Natural killer cell (primary cell): ENCODE measurements at regions not wholly inside any gene's neighbourhood (a gene's known extent, or its start where the extent isn't known, plus 50 kb on each side); places are given as distances from the start of the nearest gene placed in this dataset.

Source experiments
- ATAC-seq, 3 donors: fragments of 150-1000 bp in 2 of 3; fragments of 200-7000 bp in 1 of 3; cut with Tn5 transposase; 1 replicate in 1 of 3; 2 replicates in 2 of 3; pipeline ENCODE4 v1.10.0; 2021; ENCODE audit warnings: mild to moderate bottlenecking in 2 of 3, moderate library complexity in 2 of 3
- DNase-seq, 2 donors: peaks; one replicate each; pipeline versions ENCODE4 v3.0.0 to v3.0.0-alpha.2; 2013 to 2021; ENCODE audit warnings: mixed read lengths in 1 of 2
- H3K27ac ChIP-seq: one replicate; pipeline ENCODE4 v1.5.1; 2013; ENCODE audit warnings: mild to moderate bottlenecking, low read length
- H3K27me3 ChIP-seq: one replicate; pipeline ENCODE4 v1.6.1; 2013; ENCODE audit warnings: low read length; ENCODE audit not compliant: control insufficient read depth, insufficient read depth
- H3K36me3 ChIP-seq: one replicate; pipeline ENCODE4 v1.6.1; 2013; ENCODE audit warnings: low read length; ENCODE audit not compliant: control insufficient read depth, insufficient read depth
- H3K4me1 ChIP-seq: one replicate; pipeline ENCODE4 v1.6.1; 2013; ENCODE audit warnings: low read length; ENCODE audit not compliant: control insufficient read depth, insufficient read depth
- H3K4me3 ChIP-seq: one replicate; pipeline ENCODE4 v1.5.1; 2013; ENCODE audit warnings: low read length
- H3K9me3 ChIP-seq: one replicate; pipeline ENCODE4 v1.6.1; 2013; ENCODE audit warnings: low read length; ENCODE audit not compliant: control insufficient read depth, insufficient read depth
- H3K27ac Mint-ChIP-seq, 2 donors: one replicate each; pipeline ENCODE4 v1.8.0; 2022; ENCODE audit warnings: mild to moderate bottlenecking in 2 of 2, mixed read lengths in 2 of 2, moderate library complexity in 1 of 2
- H3K27me3 Mint-ChIP-seq, 2 donors: one replicate each; pipeline ENCODE4 v1.8.0; 2022; ENCODE audit warnings: low read depth in 2 of 2, mixed read lengths in 2 of 2
- H3K36me3 Mint-ChIP-seq: one replicate; pipeline ENCODE4 v1.8.0; 2022; ENCODE audit warnings: mixed read lengths
- H3K4me1 Mint-ChIP-seq, 2 donors: one replicate each; pipeline ENCODE4 v1.8.0; 2022; ENCODE audit warnings: mixed read lengths in 2 of 2
- H3K4me3 Mint-ChIP-seq: one replicate; pipeline ENCODE4 v1.8.0; 2022; ENCODE audit warnings: mild to moderate bottlenecking, moderate library complexity, mixed read lengths
- H3K9me3 Mint-ChIP-seq, 2 donors: one replicate each; pipeline ENCODE4 v1.8.0; 2022; ENCODE audit warnings: mixed read lengths in 2 of 2
- CTCF ChIP-seq: fragments of 200-600 bp; IDR thresholded peaks from one replicate; pipeline ENCODE4 v1.8.0; 2022; ENCODE audit warnings: antibody characterized with exemption
- WGBS: methylation state at CpG from one replicate; pipeline ENCODE4 v1.1.7; 2013; ENCODE audit warnings: missing lambda C conversion rate; ENCODE audit not compliant: insufficient coverage; 5-methylcytosine and 5-hydroxymethylcytosine counted together
- intact Hi-C: fragments of 100-400 bp; cut with micrococcal nuclease; formaldehyde crosslinking; loops from one replicate; pipeline ENCODE4 v1.14.2; 2022

GRCh38 chr4:104353481-104353880 lies 141.2 kb downstream of the CXXC4 start:
- 85% methylated on average over 3 of the region's 3 CpGs for WGBS
- Histone ChIP-seq H3K36me3 (no peaks in the 10 kb centered on the region), H3K27me3 (no peaks in the 10 kb centered on the region), H3K4me3 (no peak overlapping the region), H3K27ac (no peak overlapping the region), H3K4me1 (no peaks in the 10 kb centered on the region), H3K9me3 (peaks cover 16% of the 10 kb centered on the region)
- no peak for DNase-seq
- no peak overlapping the region for H3K4me3 Mint-ChIP-seq
- H3K27me3 Mint-ChIP-seq: no peaks in the 10 kb centered on the region
- TF ChIP-seq CTCF: no peak
- H3K36me3 Mint-ChIP-seq: no peaks in the 10 kb centered on the region
- H3K27ac Mint-ChIP-seq: no peak overlapping the region
- ATAC-seq: no peak
- peaks cover 10 to 19% of the 10 kb centered on the region in 2 donors for H3K9me3 Mint-ChIP-seq
- intact Hi-C loops: no loop called here
- H3K4me1 Mint-ChIP-seq: no peaks in the 10 kb centered on the region

DNA sequence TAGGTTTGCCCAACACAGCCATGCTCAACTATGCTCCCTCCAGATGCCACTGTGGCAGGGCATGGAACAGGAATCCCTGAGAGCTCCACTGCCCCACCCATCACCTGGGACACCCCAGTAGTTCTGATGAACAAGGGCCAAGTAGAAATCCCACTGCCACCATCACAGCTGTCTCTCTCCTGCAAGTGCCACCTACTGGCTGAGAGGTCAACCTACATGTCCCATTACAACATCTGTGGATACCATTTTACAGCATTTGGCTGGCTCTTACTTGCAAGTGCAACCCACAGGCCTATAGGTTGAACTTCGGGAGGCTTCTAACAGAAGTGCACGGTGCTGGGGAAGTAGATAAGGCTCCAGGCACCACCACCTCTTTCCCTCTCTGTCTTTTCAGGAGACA lies 142.5 kb downstream of the CXXC4 start:
- ATAC-seq: no peak
- no peak for TF ChIP-seq CTCF
- H3K4me1 ChIP-seq: no peaks in the 10 kb centered on the region
- H3K27ac Mint-ChIP-seq: no peak overlapping the region
- intact Hi-C loops: no loop called here
- H3K27me3 ChIP-seq: no peaks in the 10 kb centered on the region
- H3K36me3 ChIP-seq: no peaks in the 10 kb centered on the region
- WGBS: 89% methylated on average over 2 of the region's 2 CpGs
- H3K9me3 Mint-ChIP-seq: peaks cover 13 to 19% of the 10 kb centered on the region in 2 donors
- H3K4me1 Mint-ChIP-seq: no peaks in the 10 kb centered on the region
- H3K4me3 ChIP-seq: no peak overlapping the region
- no peak overlapping the region for H3K27ac ChIP-seq
- H3K27me3 Mint-ChIP-seq: no peaks in the 10 kb centered on the region
- no peak overlapping the region for H3K4me3 Mint-ChIP-seq
- DNase-seq: no peak
- no peaks in the 10 kb centered on the region for H3K36me3 Mint-ChIP-seq
- H3K9me3 ChIP-seq: peaks cover 16% of the 10 kb centered on the region

- 92% methylated on average over 2 of the region's 3 CpGs for WGBS
- Mint-ChIP-seq H3K4me1 (no peaks in the 10 kb centered on the region), H3K27me3 (no peaks in the 10 kb centered on the region), H3K36me3 (no peaks in the 10 kb centered on the region), H3K4me3 (no peak overlapping the region), H3K27ac (no peak overlapping the region), H3K9me3 (peaks cover 13 to 18% of the 10 kb centered on the region in 2 donors)
- no peak for ATAC-seq
- H3K9me3 ChIP-seq: peaks cover 16% of the 10 kb centered on the region
- no peaks in the 10 kb centered on the region for H3K4me1 ChIP-seq
- no peak overlapping the region for H3K4me3 ChIP-seq
- DNase-seq: no peak
- H3K27ac ChIP-seq: no peak overlapping the region
- intact Hi-C loops: no loop called here
- H3K27me3 ChIP-seq: no peaks in the 10 kb centered on the region
- no peak for TF ChIP-seq CTCF
- no peaks in the 10 kb centered on the region for H3K36me3 ChIP-seq
Measured at GRCh38 chr4:104351706-104352105, 143.0 kb downstream of the CXXC4 start.

DNA sequence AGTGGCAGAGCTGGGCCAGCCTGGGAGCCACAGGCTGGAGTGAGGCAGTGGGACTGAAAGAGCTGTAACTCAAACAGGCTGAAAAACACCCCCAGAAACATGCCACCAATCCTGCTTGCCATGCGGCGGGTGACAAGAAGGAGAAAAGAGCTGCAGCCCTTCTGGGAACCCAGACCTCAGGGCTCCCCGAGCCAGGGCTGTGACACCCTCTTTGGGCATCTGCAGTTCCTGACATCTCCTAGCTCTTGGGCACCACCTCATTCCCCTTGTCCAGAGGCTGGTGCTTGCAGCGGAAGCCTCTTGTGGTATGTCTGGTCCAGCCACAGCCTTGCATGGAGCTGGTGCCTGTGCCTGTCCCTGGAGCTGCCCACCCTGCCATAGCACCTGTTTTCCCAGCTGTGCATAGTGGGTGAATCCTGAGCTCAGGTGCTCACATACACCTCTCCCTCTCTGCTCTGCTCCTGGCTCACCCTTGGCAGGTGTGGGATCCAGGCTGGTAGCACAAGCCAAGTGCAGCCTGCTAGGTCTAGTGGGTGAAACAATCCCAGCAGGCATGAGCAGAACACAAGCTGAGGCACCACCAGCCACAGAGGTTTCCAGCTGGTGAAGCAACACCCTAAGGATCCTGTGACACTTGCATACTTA lies 149.0 kb downstream of the CXXC4 start:
- Histone ChIP-seq H3K27me3 (no peaks in the 10 kb centered on the region), H3K27ac (no peak overlapping the region), H3K9me3 (peaks cover 11% of the 10 kb centered on the region), H3K4me1 (no peaks in the 10 kb centered on the region), H3K36me3 (no peaks in the 10 kb centered on the region), H3K4me3 (no peak overlapping the region)
- TF ChIP-seq CTCF: no peak
- ATAC-seq (no peak), DNase-seq (no peak)
- Mint-ChIP-seq H3K4me1 (no peaks in the 10 kb centered on the region), H3K4me3 (no peak overlapping the region), H3K27me3 (no peaks in the 10 kb centered on the region), H3K9me3 (peaks cover 15 to 17% of the 10 kb centered on the region in 2 donors), H3K36me3 (peaks cover 7% of the 10 kb centered on the region), H3K27ac (no peak overlapping the region)
- 89% methylated on average over 4 of the region's 4 CpGs for WGBS
- intact Hi-C loops: no loop called here
